ENCODE measurements at regions not wholly inside any gene's neighbourhood (a gene's known extent, or its start where the extent isn't known, plus 50 kb on each side); places are given as distances from the start of the nearest gene placed in this dataset.

DNA sequence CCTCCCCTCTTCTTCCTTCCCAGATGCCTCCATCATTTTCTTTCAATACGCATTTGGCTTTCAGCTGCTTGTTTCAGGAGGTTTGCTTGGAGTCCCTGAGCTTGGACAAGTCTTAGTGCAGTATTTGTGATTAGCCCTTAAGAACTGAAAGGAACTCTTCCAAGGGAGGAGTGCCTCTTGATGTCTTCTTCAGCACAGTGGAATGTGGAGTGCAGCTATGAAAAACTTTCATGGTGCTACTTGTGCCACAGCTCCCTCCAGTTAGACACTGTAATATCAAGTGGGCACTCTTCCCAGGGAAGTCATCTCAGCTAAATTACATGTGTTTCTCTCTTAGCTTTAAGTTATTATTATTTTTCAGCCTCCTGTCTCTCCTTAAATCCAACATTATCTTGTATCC lies 173.1 kb downstream of the NECTIN3 start:
- no peak for DNase-seq

GRCh38 chr3:111246967-111247760 lies 175.5 kb downstream of the NECTIN3 start:
- DNase-seq = no peak

- DNase-seq = no peak
Measured at GRCh38 chr3:111248406-111248805, 176.8 kb downstream of the NECTIN3 start.

GRCh38 chr3:111249421-111249820 lies 177.8 kb downstream of the NECTIN3 start:
- no peak for DNase-seq

DNA sequence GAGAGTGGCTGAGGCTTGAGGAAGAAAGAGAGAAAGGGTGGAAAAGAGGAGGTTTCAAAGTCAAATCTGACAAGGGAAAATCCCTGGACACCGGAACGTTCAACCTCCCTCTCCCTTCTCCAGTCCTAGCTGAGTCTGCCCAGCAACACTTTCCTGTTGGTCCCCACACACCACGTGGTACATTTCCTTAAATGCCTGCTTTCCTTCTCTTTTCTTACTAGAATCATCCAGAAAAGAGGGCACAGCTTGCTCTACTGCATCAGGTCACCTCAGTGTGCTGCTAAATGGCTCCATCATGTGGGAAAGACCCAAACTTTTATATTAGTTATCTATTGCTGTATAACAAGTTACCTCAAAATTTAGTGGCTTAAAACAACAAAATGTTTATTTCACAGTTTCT lies 181.2 kb downstream of the NECTIN3 start:
- no peak for DNase-seq

- no peak for DNase-seq
Measured at GRCh38 chr3:111253733-111254132, 182.1 kb downstream of the NECTIN3 start.

- DNase-seq = no peak
Measured at GRCh38 chr3:111260878-111261277, 189.3 kb downstream of the NECTIN3 start.

DNA sequence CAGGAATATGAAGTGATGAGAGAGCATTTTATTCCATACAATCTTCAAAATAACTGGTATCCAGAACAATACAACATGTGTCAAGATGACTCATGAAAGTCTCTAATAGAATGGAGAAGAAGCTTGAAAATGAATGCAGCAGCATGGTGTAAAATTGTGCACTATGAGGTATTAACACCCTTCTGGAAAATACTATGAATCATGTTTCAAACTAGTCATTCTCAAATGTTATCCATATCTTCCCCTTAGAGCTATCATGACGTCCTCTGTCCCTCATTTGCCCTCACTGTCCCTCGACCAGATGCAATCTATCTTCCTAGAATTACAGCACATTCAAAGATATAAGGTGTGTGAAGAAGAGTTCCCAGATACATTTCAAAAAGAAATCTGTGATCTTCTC lies 198.2 kb downstream of the NECTIN3 start:
- DNase-seq = no peak

DNA sequence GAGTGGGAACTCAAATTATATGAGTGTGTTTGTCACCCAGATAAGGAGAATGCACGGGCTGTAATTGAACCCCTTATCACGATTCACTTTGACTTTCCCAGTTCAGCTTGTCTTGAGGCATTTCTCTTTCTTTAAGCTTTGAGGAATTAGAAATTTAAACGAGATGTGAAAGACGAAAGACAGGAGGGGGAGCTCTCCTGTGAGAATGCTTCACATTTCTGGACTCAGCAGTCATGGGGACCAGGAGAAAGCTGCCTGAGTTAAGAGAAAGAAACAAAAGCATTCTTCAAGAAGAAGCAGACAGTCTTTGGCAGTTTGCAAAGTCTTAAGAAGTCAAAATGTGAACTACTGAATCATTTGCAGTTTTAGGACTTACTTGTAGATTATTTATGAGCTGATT lies 205.6 kb downstream of the NECTIN3 start:
- DNase-seq = peak in 1 of 6 experiments; percentile 10

DNA sequence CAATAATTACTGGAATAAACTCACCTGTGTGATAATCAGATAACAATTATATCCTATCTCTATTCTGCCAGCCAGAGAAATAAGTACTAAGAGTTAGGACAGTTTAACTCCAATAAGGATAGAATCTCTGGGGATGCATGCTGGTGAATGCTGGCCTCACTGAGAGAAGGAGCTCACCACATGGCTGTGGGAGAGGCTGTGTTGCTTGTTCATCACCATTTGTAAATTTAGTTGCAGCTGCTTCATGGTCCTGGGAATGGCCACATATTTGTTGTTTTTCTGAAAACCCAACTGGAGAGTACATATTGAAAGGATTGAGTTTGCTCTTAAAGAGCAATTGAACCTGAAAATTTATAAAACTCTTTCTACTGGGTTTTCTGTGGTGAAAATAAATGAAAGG lies 207.3 kb downstream of the NECTIN3 start:
- DNase-seq = no peak

DNA sequence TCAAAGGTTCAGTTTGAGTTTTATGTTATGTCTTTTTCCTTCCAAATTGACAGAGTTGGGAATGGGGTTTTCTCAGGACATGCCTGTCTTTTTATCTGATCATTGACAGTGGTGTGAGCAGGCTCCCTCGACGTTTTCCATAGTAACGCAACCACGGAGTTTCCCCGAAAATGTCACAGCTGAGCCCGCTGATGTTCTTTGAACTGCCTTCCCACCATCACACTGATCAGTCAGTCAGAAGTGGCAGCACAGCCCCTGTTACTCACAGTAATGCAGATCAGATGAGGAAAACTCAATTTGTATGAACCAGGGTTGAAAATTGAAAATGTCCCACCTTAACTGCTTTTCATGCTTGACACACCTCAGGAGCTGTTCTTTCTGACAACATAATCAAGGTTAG lies 210.4 kb downstream of the NECTIN3 start:
- no peak for DNase-seq

DNA sequence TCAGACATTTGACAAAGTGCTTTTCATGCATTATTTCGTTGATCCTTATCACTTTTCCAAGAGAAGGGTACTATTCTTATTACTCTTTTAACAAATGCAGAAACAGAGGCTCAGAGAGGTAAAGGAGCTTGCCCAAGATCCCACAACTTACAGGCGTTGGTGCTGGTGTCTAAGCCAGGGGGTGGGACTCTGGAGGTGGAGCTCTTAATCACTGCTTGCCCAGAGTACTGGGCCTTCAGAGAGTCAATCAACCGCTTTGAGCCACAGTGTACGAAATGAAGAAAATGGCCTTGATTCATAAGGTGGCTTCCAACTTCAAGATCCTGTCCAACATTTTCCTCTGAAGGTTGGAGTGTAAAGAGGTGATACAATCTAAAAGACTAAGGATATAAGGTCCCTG lies 211.5 kb downstream of the NECTIN3 start:
- DNase-seq = no peak

- no peak for DNase-seq
Measured at GRCh38 chr3:111284503-111285183, 213.0 kb downstream of the NECTIN3 start.

GRCh38 chr3:111285184-111285538 lies 213.5 kb downstream of the NECTIN3 start:
- no peak for DNase-seq

- DNase-seq = no peak
Measured at GRCh38 chr3:111285694-111286093, 214.1 kb downstream of the NECTIN3 start.

DNA sequence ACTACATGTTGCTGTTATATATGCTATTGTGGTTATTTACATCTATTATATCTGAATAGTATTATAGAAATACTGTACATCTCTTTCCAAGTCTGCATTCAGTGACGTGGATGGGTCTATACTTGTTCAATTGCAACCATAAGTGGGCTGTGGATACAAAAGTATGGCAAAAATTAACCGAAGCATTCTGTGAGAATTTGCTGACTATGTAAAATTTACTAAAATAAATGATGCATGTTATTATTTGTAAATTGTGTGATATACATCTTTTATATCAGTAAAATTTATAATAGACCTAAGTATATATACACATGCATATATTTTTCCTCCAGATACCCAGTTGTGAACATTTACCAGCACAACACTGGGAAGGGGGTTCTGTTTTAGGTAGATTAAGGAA lies 215.1 kb downstream of the NECTIN3 start:
- no peak for DNase-seq

- DNase-seq = no peak
Measured at GRCh38 chr3:111292117-111292516, 220.5 kb downstream of the NECTIN3 start.

DNA sequence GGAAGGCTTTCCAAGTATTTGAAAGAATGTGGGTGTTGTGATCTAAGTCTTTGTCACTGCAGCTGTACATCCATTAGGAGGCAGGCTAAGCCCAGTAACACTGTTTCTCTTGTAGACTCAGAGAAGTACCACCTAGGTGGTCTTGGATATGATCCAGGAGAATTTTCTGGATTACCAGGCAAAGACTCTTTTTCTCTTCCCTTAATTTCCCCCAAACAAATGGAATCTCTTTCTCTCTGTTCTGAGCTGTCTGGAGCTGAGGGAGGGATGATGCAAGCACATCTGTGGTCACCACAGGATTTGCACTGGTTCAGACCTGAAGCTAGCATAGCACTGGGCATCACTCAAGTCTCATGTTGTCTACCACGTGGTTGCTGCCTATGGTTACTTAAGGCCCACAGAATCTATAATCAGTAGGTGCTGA lies 227.6 kb downstream of the NECTIN3 start:
- DNase-seq = no peak

DNA sequence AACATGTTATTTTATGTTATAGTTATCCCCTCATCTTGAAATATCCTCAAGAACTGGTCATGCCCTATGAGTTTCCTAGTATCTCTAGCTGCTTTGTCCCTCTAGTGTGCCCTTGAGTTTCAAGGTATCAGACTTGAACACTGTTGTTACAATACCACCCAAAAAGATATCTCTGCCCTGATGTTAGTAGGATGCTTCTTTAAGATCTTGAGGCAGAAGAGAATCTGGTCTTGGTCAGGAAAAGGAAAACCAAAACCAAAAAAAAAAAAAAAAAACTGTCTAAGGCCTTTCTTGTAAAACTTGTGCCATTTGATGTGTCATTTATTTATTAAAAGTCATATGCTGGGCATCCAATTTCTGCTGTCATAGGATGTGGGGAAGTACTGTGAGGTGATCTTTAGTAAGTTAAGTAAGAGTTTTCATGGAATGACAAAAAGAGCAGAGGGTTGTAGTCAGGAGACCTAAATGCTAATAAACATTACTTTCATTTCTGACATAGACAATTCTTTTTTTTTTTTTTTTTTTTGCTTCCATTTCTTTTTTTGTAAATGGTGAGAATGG lies 229.7 kb downstream of the NECTIN3 start:
- DNase-seq = no peak

- no peak for DNase-seq
Measured at GRCh38 chr3:111302063-111302462, 230.4 kb downstream of the NECTIN3 start.

GRCh38 chr3:111303760-111304159 lies 232.1 kb downstream of the NECTIN3 start:
- no peak for DNase-seq

DNA sequence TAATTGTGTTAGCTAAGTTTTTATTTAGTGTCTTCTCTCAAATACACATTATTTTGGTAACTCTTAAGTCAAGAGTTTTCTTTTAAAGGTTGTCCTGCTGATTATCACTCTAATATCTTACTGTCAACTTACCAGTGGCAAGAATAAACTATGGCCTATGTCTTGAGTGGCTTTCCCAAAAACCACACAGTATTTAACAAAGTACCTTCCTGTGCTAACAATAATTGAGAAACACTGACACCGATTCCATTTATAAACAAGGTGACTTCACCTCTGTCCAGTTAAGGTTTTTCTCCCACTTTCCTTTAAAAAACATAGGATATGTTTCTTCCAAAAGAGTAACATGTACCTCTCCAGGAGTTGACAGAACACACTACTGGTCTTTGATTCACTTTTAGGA lies 234.3 kb upstream of the CD96 start:
- no peak for DNase-seq

- peak in 3 of 6 experiments; percentile 15 to 29 (median 21) for DNase-seq
Measured at GRCh38 chr3:111311126-111311525, 230.9 kb upstream of the CD96 start.

GRCh38 chr3:111311709-111312235 lies 230.2 kb upstream of the CD96 start:
- DNase-seq = peak in 2 of 6 experiments; percentile 4 to 28
